Fibroblast of skin of left quadriceps (primary cell): ENCODE measurements at regions not wholly inside any gene's neighbourhood (a gene's known extent, or its start where the extent isn't known, plus 50 kb on each side); places are given as distances from the start of the nearest gene placed in this dataset.

Experiments used
- DNase-seq, 2 experiments: peaks; one replicate each; pipeline ENCODE4 v3.0.0-alpha.2; 2013; ENCODE audit warnings: low read depth in 2 of 2

- no peak for DNase-seq
Measured at GRCh38 chr4:24164797-24165196, 274.9 kb upstream of the PPARGC1A start.

GRCh38 chr4:24164054-24164693, 274.3 kb upstream of the PPARGC1A start:
- no peak for DNase-seq

- no peak for DNase-seq
Measured at GRCh38 chr4:24163314-24163713, 273.5 kb upstream of the PPARGC1A start.

GRCh38 chr4:24160358-24160757, 270.5 kb upstream of the PPARGC1A start:
- no peak for DNase-seq

GRCh38 chr4:24158031-24158430, 268.2 kb upstream of the PPARGC1A start:
- DNase-seq: no peak

GRCh38 chr4:24150034-24150433, 260.2 kb upstream of the PPARGC1A start:
- no peak for DNase-seq

GRCh38 chr4:24146127-24146526, 256.3 kb upstream of the PPARGC1A start:
- DNase-seq: no peak

- DNase-seq: no peak
Measured at GRCh38 chr4:24145591-24145990, 255.7 kb upstream of the PPARGC1A start.

GRCh38 chr4:24144381-24144780, 254.5 kb upstream of the PPARGC1A start:
- DNase-seq: no peak

- no peak for DNase-seq
Measured at GRCh38 chr4:24143741-24144140, 253.9 kb upstream of the PPARGC1A start.

GRCh38 chr4:24141836-24142235, 252.0 kb upstream of the PPARGC1A start:
- peak; percentile 59 to 66 for DNase-seq

GRCh38 chr4:24140892-24141291, 251.0 kb upstream of the PPARGC1A start:
- DNase-seq: no peak

GRCh38 chr4:24137671-24138601, 248.1 kb upstream of the PPARGC1A start:
- no peak for DNase-seq

GRCh38 chr4:24131954-24132673, 242.3 kb upstream of the PPARGC1A start:
- DNase-seq: no peak

GRCh38 chr4:24130637-24131036, 240.8 kb upstream of the PPARGC1A start:
- DNase-seq: no peak

GRCh38 chr4:24126776-24127175, 236.9 kb upstream of the PPARGC1A start:
- DNase-seq: no peak

GRCh38 chr4:24121395-24122175, 231.7 kb upstream of the PPARGC1A start:
- no peak for DNase-seq

GRCh38 chr4:24117975-24118374, 228.1 kb upstream of the PPARGC1A start:
- DNase-seq: no peak

- DNase-seq: no peak
Measured at GRCh38 chr4:24116107-24116506, 226.3 kb upstream of the PPARGC1A start.

GRCh38 chr4:24114919-24115500, 225.2 kb upstream of the PPARGC1A start:
- DNase-seq: no peak

GRCh38 chr4:24114444-24114843, 224.6 kb upstream of the PPARGC1A start:
- no peak for DNase-seq
